HG03039 (cell line): ENCODE measurements at regions not wholly inside any gene's neighbourhood (a gene's known extent, or its start where the extent isn't known, plus 50 kb on each side); places are given as distances from the start of the nearest gene placed in this dataset.
"Not testable (repeated sequence)": the region's sequence is repeated elsewhere in the genome, so short reads cannot be mapped to it uniquely, and the experiment has no call there.

Experiments used
- ATAC-seq: cut with Tn5 transposase; IDR thresholded peaks from one replicate; pipeline ENCODE4 v1.9.1; 2021; ENCODE audit warnings: mild to moderate bottlenecking, moderate library complexity; ENCODE audit not compliant: unreplicated experiment

DNA sequence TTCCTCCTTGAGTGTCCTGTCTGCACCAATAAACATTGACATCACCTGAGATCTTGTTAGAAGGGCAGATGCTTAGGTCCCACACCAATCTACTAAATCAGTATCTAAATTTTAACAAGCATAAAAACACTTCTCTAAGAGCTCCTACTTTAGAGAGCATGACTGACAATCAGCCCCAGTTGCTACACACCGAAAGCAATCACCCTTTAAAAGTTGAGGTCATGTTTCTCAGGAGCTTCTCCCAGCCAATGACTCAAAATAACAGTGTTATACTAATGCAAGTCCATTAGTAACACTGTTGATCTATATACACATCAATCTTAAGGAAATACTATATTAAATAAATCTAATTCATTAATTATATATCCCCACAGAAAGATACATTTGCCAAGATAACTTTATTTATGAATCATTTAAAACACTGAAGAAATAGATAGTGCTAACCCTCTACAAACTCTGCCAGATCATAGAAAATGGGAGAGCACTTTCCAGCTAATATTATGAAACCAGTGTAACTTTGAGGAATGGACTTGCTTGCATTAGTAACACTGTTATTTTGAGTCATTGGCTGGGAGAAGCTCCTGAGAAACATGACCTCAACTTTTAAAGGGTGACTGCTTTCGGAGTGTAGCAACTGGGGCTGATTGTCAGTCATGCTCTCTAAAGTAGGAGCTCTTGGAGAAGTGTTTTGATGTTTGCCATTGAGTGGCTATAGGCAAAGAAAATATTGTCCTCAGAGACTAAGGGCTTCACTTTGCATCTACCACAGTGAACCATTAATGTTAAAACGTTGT, 109.8 kb upstream of the HDX start:
- ATAC-seq: no peak

DNA sequence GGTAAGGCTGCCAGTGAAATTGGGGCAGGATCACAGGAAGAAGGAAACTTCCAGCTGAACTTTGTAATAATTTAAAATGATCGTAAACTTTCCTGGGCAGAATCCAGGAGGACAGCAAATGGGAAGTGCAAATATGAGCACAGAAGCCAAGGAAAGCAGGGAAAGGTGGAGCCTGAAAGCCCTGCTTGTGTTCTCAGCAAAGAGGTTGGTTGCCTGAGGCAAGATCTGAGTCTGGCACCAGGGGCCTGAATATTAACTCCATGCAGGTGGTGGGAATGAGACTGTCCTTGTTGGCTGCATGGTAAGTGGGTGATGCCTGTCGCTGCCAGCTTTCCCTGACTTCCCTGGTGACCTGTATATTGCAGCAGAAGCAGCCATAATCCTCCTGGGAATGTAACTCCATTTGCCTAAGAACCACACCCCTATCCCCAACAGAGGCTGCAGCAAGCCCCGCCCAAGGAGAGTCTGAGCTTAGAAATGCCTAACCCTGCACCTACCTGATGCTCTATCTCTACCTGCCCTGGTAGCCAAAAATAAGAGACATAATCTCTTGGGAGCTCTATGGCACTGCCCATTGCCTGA, 132.0 kb upstream of the HDX start:
- ATAC-seq: no peak

DNA sequence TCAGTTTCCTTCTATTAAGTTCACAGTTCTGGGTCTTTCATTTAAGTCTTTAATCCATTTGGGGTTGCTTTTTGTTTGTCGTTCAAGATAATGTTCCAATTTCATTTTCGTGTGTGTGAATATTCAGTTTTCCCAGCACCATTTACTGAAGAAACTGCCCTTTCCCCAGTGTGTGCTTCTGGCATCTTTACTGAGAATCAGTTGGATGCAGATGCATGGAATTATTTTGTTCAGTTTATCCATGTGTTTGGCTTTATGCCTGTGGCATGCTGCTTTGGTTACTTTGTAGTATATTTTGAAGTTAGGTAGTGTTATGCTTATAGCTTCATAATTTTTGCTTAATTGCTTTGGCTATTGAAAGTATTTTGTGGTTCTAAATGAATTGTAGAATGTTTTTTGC, 163.8 kb upstream of the HDX start:
- ATAC-seq: no peak

DNA sequence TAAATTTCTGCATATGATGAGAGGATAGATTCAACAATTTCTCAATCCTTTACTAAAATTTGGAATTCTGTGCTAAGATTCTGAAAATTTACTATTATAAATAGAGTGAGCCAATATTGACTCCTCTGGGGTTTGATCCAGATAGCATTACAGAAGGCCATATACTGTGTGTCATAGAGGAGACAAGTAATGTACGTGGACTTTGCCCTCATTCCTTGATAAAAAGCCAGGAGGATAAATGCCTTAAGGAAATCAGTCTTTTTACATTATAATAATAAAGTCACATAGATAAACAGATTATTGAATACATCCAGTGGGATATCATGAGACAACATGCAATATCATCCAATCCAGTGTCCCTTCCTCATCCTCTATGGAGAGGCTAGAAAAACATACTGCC, 188.0 kb upstream of the HDX start:
- ATAC-seq: no peak

DNA sequence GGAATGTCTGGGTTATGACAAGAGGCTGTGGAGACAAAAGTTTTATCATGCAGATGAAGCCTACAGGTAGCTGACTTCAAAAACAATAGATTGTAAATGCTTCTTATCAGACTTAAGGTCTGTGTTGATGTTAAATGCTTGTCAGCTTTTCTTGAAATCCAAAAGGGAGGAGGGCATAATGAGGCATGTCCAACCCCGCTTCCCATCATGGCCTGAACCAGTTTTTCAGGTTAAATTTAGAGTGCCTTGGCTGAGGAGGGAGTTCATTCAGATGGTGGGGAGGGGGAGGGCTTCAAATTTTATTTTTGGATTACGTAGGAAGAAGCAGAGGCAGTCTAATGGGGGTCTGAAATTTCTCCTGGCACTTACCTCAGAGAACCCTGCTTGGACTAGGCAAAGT, 207.7 kb upstream of the HDX start:
- ATAC-seq: no peak

DNA sequence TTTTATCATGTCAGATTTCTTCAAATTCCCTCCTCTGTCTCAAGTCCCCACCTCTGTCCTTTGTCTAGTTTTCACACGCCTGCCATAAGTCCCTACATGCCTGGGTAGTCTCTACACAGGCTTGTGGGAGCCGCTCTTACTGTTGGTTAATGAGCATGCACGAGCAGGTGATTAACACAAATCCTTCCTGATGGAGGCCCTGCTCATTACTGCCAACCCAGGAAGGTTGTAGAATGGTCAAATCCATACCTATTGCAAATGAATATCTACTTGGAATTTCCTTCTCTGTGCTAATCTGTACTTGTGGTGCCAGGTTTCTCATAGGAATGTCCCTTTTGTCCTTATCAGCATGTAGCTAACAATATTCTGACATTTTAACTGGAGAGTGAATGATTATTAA, 208.4 kb upstream of the HDX start:
- no peak for ATAC-seq

DNA sequence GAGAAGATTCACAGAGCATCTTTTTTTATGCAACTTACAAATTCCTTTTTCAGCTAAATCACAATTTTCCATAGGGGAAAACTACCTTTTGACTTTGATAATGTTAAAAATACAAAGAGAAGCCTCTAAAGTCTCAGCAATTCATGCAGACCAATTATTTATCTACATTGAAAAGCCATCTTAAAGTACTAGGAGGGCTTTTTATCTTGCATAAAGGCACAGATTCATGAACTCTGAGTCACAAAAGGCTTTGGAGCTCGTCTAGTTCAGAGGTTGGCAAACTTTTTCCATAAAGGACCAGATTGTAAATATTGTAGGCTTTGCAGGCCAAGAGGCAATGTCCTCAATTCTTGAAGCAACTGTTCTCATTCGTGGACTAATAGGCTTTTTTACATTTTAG, 210.4 kb upstream of the HDX start:
- ATAC-seq: no peak

DNA sequence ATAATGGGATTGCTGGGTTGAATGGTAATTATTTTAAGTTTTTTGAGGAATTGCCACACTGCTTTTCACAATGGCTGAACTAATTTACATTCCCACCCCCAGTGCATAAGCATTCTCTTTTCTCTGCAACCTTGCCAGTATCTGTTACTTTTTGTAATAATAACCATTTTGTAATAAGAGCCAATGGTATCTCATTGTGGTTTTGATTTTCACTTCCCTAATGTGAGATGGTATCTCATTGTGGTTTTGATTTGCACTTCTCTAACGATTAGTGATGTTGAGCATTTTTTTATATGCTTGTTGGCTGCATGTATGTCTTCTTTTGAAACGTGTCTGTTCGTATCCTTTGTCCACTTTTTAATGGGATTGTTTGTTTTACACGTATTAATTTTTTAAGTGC, 213.1 kb upstream of the HDX start:
- no peak for ATAC-seq

DNA sequence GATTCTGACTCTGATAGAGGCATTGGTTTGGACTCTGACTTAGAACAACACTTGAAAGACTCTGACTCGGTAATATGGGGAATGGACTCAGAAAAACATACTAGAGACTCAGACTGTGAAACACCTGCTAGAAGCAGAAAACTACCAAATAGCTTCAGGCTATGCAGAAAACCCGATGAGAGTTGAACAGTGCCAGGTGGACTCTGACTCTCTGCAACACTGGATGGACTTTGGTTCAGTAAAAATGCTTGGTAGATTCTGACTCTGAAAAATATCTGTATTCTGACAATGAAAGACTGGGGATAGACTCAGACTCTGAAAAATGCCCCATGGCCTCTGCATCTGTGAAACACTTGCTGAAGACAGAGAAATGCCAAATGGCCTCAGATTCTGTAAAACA, 215.1 kb upstream of the HDX start:
- no peak for ATAC-seq

DNA sequence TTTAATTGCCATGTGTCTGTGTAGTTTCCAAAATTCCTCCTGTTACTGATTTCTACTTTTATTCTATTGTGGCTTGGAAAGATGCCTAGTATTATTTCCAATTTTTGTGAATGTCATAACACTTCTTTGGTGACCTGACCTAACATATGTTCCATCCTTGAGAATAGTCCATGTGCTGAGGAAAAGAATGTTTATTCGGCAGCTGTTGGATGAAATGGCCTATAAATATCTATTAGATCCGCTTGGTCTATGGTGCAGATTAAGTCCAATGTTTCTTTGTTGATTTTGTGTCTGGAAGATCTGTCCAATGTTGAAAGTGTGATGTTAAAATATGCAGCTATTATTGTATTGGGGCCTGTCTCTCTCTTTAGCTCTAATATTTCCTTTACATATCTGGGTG, 219.2 kb upstream of the HDX start:
- ATAC-seq: no peak

DNA sequence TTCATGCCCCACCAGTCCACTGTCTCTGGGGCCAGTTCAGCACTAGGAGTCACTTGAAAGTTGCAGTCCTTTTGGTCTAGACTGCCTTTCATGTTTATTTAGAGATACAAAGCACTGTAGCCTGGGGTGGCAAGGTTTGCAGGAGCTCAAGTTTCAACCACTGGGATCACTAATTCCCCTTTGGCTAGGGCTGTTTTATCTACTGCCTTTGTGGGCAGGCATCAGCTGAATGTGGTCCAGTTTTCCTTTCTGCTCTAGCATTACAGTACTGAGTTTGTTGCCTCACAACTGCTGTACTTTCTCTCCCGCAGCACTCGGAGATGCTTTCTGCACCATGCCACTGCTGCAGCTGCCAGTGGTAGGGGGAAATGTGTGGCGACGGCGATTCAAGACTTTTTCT, 222.3 kb upstream of the HDX start:
- ATAC-seq: no peak

DNA sequence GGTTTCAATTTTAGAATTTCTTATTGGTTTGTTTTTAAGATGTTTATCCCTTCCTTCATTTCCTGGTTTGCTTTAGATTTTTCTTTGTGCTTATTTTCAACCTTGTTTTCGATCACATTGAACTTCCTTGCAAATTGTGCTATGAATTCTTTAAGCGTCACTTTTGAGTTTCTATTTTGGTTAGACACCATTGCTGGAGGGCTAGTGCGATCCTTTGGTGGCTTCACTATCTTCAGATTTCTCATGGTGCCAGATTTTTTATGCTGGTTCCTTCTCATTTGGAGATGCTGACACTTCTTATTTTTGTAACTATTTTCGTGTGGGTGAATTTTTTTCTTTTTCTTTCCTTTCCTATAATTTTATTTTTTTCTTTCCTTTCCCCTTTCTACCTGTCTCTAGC, 227.2 kb upstream of the HDX start:
- ATAC-seq: no peak

DNA sequence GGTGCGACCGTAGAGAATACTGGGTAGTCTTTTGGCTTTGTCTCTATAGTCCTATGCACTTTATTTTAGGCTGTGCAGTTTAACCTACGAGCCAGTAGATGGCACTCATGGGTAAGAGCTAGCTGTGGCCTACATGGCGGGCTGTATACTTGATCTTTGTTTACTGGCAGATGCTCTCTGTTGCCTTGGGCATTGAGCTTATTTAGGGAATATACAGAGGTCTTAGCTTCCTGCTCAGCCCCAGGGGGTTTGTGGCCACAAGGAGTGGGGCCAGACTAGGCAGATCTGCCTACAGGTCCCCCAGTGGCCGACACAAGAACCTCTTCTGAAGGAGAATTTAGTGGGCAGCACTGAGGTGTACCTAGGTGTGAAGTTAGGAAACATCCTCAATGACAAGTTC, 227.6 kb upstream of the HDX start:
- ATAC-seq: peak; percentile 97

DNA sequence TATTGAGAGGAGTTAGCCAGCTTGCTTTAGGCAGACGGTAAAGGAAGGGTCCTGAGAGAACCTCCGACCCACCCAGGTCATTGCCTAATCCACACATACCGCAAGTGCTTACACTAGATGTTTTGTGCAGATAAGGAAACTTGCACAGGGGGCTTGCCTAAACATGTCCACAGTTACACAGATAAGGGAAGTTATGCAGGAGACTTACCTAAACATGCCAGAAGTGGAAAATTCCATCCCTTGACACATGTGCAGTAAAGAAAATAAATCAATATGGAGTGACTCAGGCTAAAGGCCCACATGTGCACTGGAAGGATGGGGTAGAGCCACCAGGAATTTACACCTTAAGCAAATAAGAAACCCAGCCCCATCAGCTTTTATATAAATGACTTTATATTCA, 232.8 kb upstream of the HDX start:
- no peak for ATAC-seq

DNA sequence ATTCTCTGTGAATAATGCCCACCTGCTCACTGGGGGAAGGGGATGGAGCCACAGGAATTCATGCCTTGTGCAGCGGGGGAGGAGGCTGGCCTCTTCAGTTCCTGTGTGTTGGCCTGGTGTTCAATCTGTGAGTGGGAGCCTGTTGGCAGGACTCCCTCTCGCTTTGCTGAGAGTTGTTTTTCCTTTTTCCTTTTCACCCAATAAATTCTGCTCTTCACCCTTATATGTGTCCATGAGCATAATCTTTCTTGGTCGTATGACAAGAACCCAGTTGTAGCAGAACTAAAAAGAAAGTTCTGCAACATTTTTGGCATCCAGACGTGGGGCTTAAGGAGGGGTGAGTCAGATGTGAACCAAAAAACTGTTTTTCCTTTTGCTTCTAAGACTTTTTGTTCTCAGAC, 235.2 kb upstream of the HDX start:
- no peak for ATAC-seq

DNA sequence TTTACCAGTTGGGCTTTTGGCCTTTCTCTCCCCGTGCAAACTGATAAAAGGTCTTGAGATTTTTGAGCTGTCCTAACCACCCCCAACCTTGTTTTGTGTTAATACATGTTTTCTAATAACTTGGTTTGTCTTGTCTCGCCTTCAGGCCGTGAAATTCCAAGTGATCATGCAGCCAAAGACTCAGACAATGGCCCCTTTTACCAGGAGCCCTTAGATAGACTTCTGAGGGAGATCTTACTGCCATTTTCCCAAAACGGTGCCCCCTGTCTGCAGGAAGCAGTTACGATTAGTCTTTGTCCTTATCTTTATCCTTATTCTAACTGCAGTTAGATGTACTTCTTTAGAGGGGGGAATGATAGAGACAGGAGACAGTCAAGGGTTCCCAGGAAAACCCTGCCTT, 245.3 kb upstream of the HDX start:
- ATAC-seq: no peak

DNA sequence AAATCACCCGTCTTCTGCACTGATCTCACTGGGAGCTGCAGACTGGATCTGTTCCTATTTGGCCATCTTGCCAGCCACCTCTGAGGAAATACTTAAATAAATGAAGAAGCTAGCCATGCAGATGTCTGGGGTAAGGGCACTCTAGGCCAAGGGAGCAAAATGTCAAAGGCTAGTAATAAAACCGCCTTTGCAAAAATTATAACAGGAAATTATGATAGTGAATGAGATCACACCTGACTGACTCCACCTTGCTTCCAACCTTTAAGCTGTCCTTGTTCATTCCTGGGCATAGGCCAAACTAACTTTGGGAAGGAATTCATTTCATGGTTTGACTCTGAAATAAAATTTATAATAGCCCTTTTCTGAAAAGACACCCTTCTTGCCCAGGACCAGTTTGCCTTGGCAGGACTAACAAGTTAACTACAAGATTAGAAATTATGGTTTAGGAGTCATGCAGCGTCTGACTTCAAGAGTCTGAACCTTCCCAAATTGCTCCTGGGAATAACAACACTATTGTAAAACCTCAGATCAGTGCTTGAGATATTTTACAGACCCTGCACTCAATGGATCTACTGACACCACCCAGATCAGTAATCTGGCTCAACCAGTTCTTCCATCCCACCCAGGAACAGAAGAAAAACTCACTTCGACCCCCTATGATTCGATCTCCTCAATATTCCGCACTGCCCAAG, 246.9 kb upstream of the HDX start:
- no peak for ATAC-seq

DNA sequence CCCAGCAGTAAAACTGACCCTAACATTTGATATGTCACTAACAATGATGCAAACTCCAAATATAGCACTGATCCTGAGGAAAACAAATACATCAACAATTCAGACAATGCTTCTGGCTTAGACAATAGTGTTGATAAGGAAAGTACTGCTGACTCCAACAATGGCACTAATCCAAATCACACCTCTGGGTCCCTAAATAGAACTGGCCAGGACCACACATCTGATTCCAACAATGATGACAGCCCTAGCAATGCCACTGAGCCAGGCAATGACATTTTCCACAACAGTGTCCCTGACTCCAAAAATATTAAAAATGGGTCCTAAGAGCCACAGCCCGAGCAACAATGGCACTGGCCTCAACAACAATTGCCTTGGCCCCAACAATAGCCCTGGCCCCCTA, 243.1 kb upstream of the APOOL start:
- ATAC-seq: no peak

DNA sequence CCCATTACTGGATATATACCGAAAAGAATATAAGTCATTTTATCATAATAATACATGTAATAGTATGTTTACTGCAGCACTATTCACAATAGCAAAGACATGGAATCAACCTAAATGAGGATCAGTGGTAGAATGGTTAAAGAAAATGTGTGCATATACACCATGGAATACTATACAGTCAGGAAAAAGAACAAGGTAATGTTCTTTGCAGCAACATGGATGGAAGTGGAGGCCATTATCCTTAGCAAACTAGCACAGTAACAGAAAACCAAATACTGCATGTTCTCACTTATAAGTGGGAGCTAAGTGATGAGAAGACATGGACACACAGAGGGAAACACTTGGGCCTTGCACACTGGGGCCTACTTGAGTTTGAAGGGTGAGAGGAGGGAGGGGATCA, 207.4 kb upstream of the APOOL start:
- no peak for ATAC-seq

DNA sequence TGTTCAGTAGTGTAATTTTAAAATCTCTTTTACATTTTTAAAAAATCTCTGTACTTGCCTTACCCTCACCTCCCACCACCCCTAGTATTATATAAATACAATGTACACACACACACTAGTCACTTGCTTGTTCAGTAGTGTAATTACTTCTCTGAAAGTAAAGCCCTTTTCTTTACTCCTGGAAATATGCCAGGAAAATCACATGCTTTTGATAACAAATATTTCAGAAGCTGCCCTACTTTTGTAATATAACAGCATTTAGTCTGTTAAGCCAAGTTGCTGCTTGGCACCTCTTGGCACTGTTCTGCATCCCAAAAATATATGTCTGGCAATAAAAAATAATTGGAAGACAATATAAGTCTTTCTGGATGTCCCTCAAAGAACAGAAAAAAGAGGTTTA, 172.8 kb upstream of the APOOL start:
- ATAC-seq: no peak

DNA sequence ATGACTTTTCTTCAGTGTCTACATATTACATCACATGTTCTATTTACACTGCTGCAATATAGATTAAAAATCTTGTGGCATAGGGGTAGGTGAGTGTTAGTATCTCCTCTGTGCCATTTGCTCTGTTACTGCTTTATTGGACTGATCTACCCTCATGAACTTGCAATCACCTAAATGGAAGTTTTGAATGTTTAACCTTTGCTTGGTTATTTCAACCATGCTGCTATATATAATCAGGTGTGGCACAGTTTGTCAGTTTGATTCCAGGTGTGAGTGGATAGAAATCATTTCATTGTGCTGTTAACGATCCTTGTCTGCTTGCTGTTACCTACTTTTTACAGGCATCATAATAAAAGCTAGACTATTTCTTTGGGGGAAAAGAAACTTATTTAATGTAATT, 157.1 kb upstream of the APOOL start:
- ATAC-seq: not testable (repeated sequence)

DNA sequence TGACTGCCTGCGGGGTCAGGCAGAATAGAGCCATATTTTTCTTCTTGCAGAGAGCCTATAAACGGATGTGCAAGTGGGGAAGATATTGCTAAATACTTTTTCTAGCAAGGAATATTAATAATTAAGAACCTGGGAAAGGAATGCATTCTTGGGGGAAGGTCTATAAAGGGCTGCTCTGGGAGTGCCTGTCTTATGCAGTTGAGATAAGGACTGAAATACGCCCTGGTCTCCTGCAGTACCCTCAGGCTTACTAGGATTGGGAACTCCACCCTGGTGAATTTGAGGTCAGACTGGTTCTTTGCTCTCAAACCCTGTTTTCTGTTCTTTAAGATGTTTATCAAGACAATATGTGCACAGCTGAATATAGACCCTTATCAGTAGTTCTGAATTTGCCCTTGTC, 152.5 kb upstream of the APOOL start:
- ATAC-seq: not testable (repeated sequence)
